Activated T-helper 17 cell treated with anti-CD3 and anti-CD28 coated beads, Interleukin-2, amount 50 U/mL, for 72 hours (primary cell): ENCODE measurements at regions not wholly inside any gene's neighbourhood (a gene's known extent, or its start where the extent isn't known, plus 50 kb on each side); places are given as distances from the start of the nearest gene placed in this dataset.

ENCODE experiments used
- ATAC-seq: fragments of 150-1000 bp; cut with Tn5 transposase; replicated peaks from 2 replicates; pipeline ENCODE4 v1.10.0; 2021; ENCODE audit warnings: mild to moderate bottlenecking, moderate library complexity
- H3K27ac Mint-ChIP-seq: one replicate; pipeline ENCODE4 v1.8.0; 2022; ENCODE audit warnings: mixed read lengths
- H3K27me3 Mint-ChIP-seq: one replicate; pipeline ENCODE4 v1.8.0; 2022; ENCODE audit warnings: mixed read lengths
- H3K36me3 Mint-ChIP-seq: one replicate; pipeline ENCODE4 v1.8.0; 2022; ENCODE audit warnings: low read depth, mild to moderate bottlenecking, mixed read lengths
- H3K4me1 Mint-ChIP-seq: one replicate; pipeline ENCODE4 v1.8.0; 2022; ENCODE audit warnings: mixed read lengths
- H3K4me3 Mint-ChIP-seq: one replicate; pipeline ENCODE4 v1.8.0; 2022; ENCODE audit warnings: mild to moderate bottlenecking, mixed read lengths
- H3K9me3 Mint-ChIP-seq: one replicate; pipeline ENCODE4 v1.8.0; 2022; ENCODE audit warnings: mixed read lengths

- Mint-ChIP-seq H3K9me3 (no peaks in the 10 kb centered on the region), H3K4me1 (peaks cover 32% of the 10 kb centered on the region), H3K4me3 (no peak overlapping the region), H3K27ac (no peak overlapping the region), H3K27me3 (no peaks in the 10 kb centered on the region), H3K36me3 (no peaks in the 10 kb centered on the region)
- ATAC-seq, result no peak
Observed at GRCh38 chr1:234992065-234992464, 136.6 kb downstream of the TOMM20 start.

- ATAC-seq, result peak; percentile 11
- no peaks in the 10 kb centered on the region for H3K9me3 Mint-ChIP-seq
- peaks cover 39% of the 10 kb centered on the region for H3K4me1 Mint-ChIP-seq
- peak overlapping the region; percentile 38 for H3K4me3 Mint-ChIP-seq
- no peaks in the 10 kb centered on the region for H3K36me3 Mint-ChIP-seq
- no peaks in the 10 kb centered on the region for H3K27me3 Mint-ChIP-seq
- peak overlapping the region; percentile 26 for H3K27ac Mint-ChIP-seq
Observed at GRCh38 chr1:234990874-234991801, 137.5 kb downstream of the TOMM20 start.

GRCh38 chr1:234990328-234990675 is 138.3 kb downstream of the TOMM20 start:
- Mint-ChIP-seq H3K27me3 (no peaks in the 10 kb centered on the region), H3K9me3 (no peaks in the 10 kb centered on the region), H3K4me1 (peaks cover 39% of the 10 kb centered on the region), H3K4me3 (peak overlapping the region; percentile 38), H3K27ac (peak overlapping the region; percentile 26), H3K36me3 (no peaks in the 10 kb centered on the region)
- ATAC-seq, result no peak

GRCh38 chr1:234989479-234990327 is 138.9 kb downstream of the TOMM20 start:
- H3K27me3 Mint-ChIP-seq, result no peaks in the 10 kb centered on the region
- ATAC-seq, result peak; percentile 59
- H3K27ac Mint-ChIP-seq, result peak overlapping the region; percentile 89
- peak overlapping the region; percentile 73 for H3K4me3 Mint-ChIP-seq
- no peaks in the 10 kb centered on the region for H3K9me3 Mint-ChIP-seq
- H3K36me3 Mint-ChIP-seq, result no peaks in the 10 kb centered on the region
- H3K4me1 Mint-ChIP-seq, result peaks cover 39% of the 10 kb centered on the region

GRCh38 chr1:234989019-234989418 is 139.6 kb downstream of the TOMM20 start:
- peak overlapping the region; percentile 73 for H3K4me3 Mint-ChIP-seq

GRCh38 chr1:234988536-234988935 is 140.1 kb downstream of the TOMM20 start:
- Mint-ChIP-seq H3K4me3 (peak overlapping the region; percentile 73), H3K4me1 (peaks cover 46% of the 10 kb centered on the region), H3K27ac (peak overlapping the region; percentile 89), H3K27me3 (no peaks in the 10 kb centered on the region), H3K36me3 (no peaks in the 10 kb centered on the region), H3K9me3 (no peaks in the 10 kb centered on the region)
- ATAC-seq, result peak; percentile 1

More at GRCh38 chr1:234989019-234989418, 139.6 kb downstream of the TOMM20 start:
- peak overlapping the region; percentile 89 for H3K27ac Mint-ChIP-seq
- peaks cover 46% of the 10 kb centered on the region for H3K4me1 Mint-ChIP-seq
- no peaks in the 10 kb centered on the region for H3K36me3 Mint-ChIP-seq
- no peaks in the 10 kb centered on the region for H3K27me3 Mint-ChIP-seq
- ATAC-seq, result peak; percentile 79
- H3K9me3 Mint-ChIP-seq, result no peaks in the 10 kb centered on the region

- no peak for ATAC-seq
- no peaks in the 10 kb centered on the region for H3K27me3 Mint-ChIP-seq
- H3K36me3 Mint-ChIP-seq, result no peaks in the 10 kb centered on the region
- peak overlapping the region; percentile 73 for H3K4me3 Mint-ChIP-seq
- peak overlapping the region; percentile 89 for H3K27ac Mint-ChIP-seq
- H3K4me1 Mint-ChIP-seq, result peaks cover 46% of the 10 kb centered on the region
- no peaks in the 10 kb centered on the region for H3K9me3 Mint-ChIP-seq
Observed at GRCh38 chr1:234988155-234988517, 140.5 kb downstream of the TOMM20 start.

- H3K4me3 Mint-ChIP-seq, result peak overlapping the region; percentile 73
- no peaks in the 10 kb centered on the region for H3K9me3 Mint-ChIP-seq
- peaks cover 46% of the 10 kb centered on the region for H3K4me1 Mint-ChIP-seq
- no peaks in the 10 kb centered on the region for H3K27me3 Mint-ChIP-seq
- ATAC-seq, result peak; percentile 16
- H3K36me3 Mint-ChIP-seq, result no peaks in the 10 kb centered on the region
- peak overlapping the region; percentile 89 for H3K27ac Mint-ChIP-seq
Observed at GRCh38 chr1:234987415-234988154, 141.1 kb downstream of the TOMM20 start.

GRCh38 chr1:234986750-234987414 is 141.8 kb downstream of the TOMM20 start:
- peak overlapping the region; percentile 73 for H3K4me3 Mint-ChIP-seq
- no peaks in the 10 kb centered on the region for H3K27me3 Mint-ChIP-seq
- no peaks in the 10 kb centered on the region for H3K36me3 Mint-ChIP-seq
- peaks cover 46% of the 10 kb centered on the region for H3K4me1 Mint-ChIP-seq
- peak; percentile 13 for ATAC-seq
- H3K27ac Mint-ChIP-seq, result peak overlapping the region; percentile 89
- H3K9me3 Mint-ChIP-seq, result no peaks in the 10 kb centered on the region

- H3K36me3 Mint-ChIP-seq, result no peaks in the 10 kb centered on the region
- no peaks in the 10 kb centered on the region for H3K27me3 Mint-ChIP-seq
- H3K27ac Mint-ChIP-seq, result no peak overlapping the region
- no peaks in the 10 kb centered on the region for H3K9me3 Mint-ChIP-seq
- ATAC-seq, result no peak
- H3K4me1 Mint-ChIP-seq, result peaks cover 39% of the 10 kb centered on the region
- H3K4me3 Mint-ChIP-seq, result peak overlapping the region; percentile 73
Observed at GRCh38 chr1:234985516-234986294, 142.9 kb downstream of the TOMM20 start.

- Mint-ChIP-seq H3K4me3 (peak overlapping the region; percentile 63), H3K27ac (no peak overlapping the region), H3K27me3 (no peaks in the 10 kb centered on the region), H3K36me3 (no peaks in the 10 kb centered on the region), H3K4me1 (peaks cover 42% of the 10 kb centered on the region), H3K9me3 (no peaks in the 10 kb centered on the region)
- no peak for ATAC-seq
Observed at GRCh38 chr1:234985007-234985370, 143.6 kb downstream of the TOMM20 start.

- H3K27me3 Mint-ChIP-seq, result no peaks in the 10 kb centered on the region
- peaks cover 4% of the 10 kb centered on the region for H3K36me3 Mint-ChIP-seq
- H3K4me1 Mint-ChIP-seq, result peaks cover 46% of the 10 kb centered on the region
- peak overlapping the region; percentile 80 for H3K27ac Mint-ChIP-seq
- peak overlapping the region; percentile 63 for H3K4me3 Mint-ChIP-seq
- no peak for ATAC-seq
- H3K9me3 Mint-ChIP-seq, result no peaks in the 10 kb centered on the region
Observed at GRCh38 chr1:234983564-234984238, 144.9 kb downstream of the TOMM20 start.

GRCh38 chr1:234981758-234982157 is 146.9 kb downstream of the TOMM20 start:
- peaks cover 4% of the 10 kb centered on the region for H3K36me3 Mint-ChIP-seq
- no peaks in the 10 kb centered on the region for H3K27me3 Mint-ChIP-seq
- H3K27ac Mint-ChIP-seq, result peak overlapping the region; percentile 77
- H3K4me3 Mint-ChIP-seq, result peak overlapping the region; percentile 78
- H3K4me1 Mint-ChIP-seq, result peaks cover 40% of the 10 kb centered on the region
- H3K9me3 Mint-ChIP-seq, result no peaks in the 10 kb centered on the region
- no peak for ATAC-seq
